ENCODE measurements at regions not wholly inside any gene's neighbourhood (a gene's known extent, or its start where the extent isn't known, plus 50 kb on each side); places are given as distances from the start of the nearest gene placed in this dataset.

DNA sequence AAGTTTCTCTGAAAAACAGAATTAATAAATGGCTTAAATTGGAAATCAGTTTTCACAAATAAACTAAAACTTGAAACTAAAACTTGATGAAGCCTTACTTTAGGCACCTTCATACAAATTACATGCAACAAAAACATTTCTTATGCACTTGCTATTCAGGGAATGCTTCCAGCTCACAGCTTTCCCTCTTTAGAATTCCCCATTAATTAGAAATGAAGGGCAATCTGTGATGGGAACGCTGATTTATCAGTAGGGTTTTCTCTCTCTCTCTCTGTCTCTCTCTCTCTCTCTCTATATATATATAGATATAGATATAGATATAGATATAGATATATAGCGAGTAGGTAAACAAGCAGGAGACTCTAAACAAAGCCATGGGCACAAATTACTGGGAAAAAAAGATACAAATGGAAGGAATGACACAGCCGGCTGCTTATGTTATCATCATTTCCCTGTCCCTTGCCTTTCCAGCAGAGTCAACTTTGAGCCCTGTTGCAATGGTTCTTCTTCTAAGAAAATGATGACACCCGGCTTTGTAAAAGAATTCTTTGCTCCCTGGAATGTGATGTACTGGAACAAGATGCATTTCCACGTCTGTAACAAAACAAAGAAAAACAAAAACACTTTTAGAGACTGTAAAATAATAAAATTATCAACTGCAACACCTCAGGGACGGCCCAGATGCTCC lies 1121.6 kb upstream of the TMEM132C start:
- no peaks in the 10 kb centered on the region for H3K79me1 ChIP-seq (ENCODE audit: insufficient read depth, low read depth, low read length, poor library complexity, severe bottlenecking)
- no peak overlapping the region for H2BK12ac ChIP-seq (ENCODE audit: insufficient read length, low read depth, low read length)
- H3K27ac Mint-ChIP-seq: no peak overlapping the region
- peaks cover 3% of the 10 kb centered on the region; the same call in 1 of the 2 replicates for H3K27me3 Mint-ChIP-seq (ENCODE audit: low read depth)
- WGBS (ENCODE audit: extremely low coverage, insufficient read length, low lambda C conversion rate): no CpG with 5 or more reads among the region's 6 CpGs
- peaks cover 3 to 18% (median 8%) of the 10 kb centered on the region in 3 experiments; a peak in 6 of 7 replicates for H3K36me3 Mint-ChIP-seq (ENCODE audit: insufficient read depth in 1 of 3, low read depth in 3 of 3)
- no peak overlapping the region for H4K8ac ChIP-seq (replicated peaks; ENCODE audit: insufficient read length, low read depth, low read length)
- no peak overlapping the region for H3K4me2 ChIP-seq (ENCODE audit: insufficient read depth, insufficient read length, low read length)
- no peak overlapping the region for H4K91ac ChIP-seq (ENCODE audit: insufficient read length, low read depth, low read length)
- no peak overlapping the region for H3K18ac ChIP-seq (ENCODE audit: insufficient read length, low read depth, low read length)
- no peaks in the 10 kb centered on the region for H3K9me3 ChIP-seq (ENCODE audit: control insufficient read depth, low read depth, low read length)
- H2BK5ac ChIP-seq (ENCODE audit: insufficient read length, low read length): no peak overlapping the region
- H3K27ac ChIP-seq (ENCODE audit: insufficient read length, low read depth, low read length): no peak overlapping the region
- H3K9me3 Mint-ChIP-seq: peaks cover 20 to 25% of the 10 kb centered on the region in 2 experiments
- H2AK5ac ChIP-seq (ENCODE audit: insufficient read length, low read length): no peak overlapping the region
- no peak overlapping the region for H2BK20ac ChIP-seq (ENCODE audit: low read depth, low read length, poor library complexity, severe bottlenecking)
- TF ChIP-seq, protein P1, sequence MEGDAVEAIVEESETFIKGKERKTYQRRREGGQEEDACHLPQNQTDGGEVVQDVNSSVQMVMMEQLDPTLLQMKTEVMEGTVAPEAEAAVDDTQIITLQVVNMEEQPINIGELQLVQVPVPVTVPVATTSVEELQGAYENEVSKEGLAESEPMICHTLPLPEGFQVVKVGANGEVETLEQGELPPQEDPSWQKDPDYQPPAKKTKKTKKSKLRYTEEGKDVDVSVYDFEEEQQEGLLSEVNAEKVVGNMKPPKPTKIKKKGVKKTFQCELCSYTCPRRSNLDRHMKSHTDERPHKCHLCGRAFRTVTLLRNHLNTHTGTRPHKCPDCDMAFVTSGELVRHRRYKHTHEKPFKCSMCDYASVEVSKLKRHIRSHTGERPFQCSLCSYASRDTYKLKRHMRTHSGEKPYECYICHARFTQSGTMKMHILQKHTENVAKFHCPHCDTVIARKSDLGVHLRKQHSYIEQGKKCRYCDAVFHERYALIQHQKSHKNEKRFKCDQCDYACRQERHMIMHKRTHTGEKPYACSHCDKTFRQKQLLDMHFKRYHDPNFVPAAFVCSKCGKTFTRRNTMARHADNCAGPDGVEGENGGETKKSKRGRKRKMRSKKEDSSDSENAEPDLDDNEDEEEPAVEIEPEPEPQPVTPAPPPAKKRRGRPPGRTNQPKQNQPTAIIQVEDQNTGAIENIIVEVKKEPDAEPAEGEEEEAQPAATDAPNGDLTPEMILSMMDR (conservative IDR thresholded peaks at IDR 0.05): no peak
- peaks cover 48 to 53% of the 10 kb centered on the region in 2 experiments for H3K4me1 Mint-ChIP-seq
- no peak for DNase-seq
- H3K4me1 ChIP-seq (ENCODE audit: insufficient read depth, low read length): peaks cover 6% of the 10 kb centered on the region; the same call in 1 of the 2 replicates
- H2BK120ac ChIP-seq (ENCODE audit: low read depth, low read length, poor library complexity, severe bottlenecking): no peak overlapping the region
- no peak overlapping the region for H3K4ac ChIP-seq (ENCODE audit: low read depth, low read length)
- no peak overlapping the region for H3T11ph ChIP-seq (ENCODE audit: low read length)
- no peak overlapping the region for H2BK15ac ChIP-seq (ENCODE audit: low read depth, low read length)
- H3K23me2 ChIP-seq (ENCODE audit: insufficient read length, low read depth, low read length, poor library complexity, severe bottlenecking): no peaks in the 10 kb centered on the region
- no peak overlapping the region for H3K56ac ChIP-seq (ENCODE audit: insufficient read length, low read depth, low read length)
- no peaks in the 10 kb centered on the region for H3K79me2 ChIP-seq (ENCODE audit: insufficient read depth, low read length)
- no peak overlapping the region for H4K5ac ChIP-seq (ENCODE audit: insufficient read length, low read depth, low read length)
- H3K9ac ChIP-seq (ENCODE audit: extremely low read depth, insufficient read length, low read length): no peak overlapping the region
- H3K23ac ChIP-seq (ENCODE audit: insufficient read length, low read depth, low read length): no peak overlapping the region
- H3K14ac ChIP-seq (ENCODE audit: insufficient read depth, low read length): no peak overlapping the region
- H3K4me3 Mint-ChIP-seq: no peak overlapping the region; a peak in 1 of 5 replicates
- no peaks in the 10 kb centered on the region for H3K27me3 ChIP-seq (ENCODE audit: insufficient read depth, low read length)
- H4K20me1 ChIP-seq (ENCODE audit: control insufficient read depth, insufficient read depth, insufficient read length): no peaks in the 10 kb centered on the region
- no peak overlapping the region for H2AFZ ChIP-seq (ENCODE audit: low read length)

All from H9 (cell line).